ENCODE measurements at regions not wholly inside any gene's neighbourhood (a gene's known extent, or its start where the extent isn't known, plus 50 kb on each side); places are given as distances from the start of the nearest gene placed in this dataset.

DNA sequence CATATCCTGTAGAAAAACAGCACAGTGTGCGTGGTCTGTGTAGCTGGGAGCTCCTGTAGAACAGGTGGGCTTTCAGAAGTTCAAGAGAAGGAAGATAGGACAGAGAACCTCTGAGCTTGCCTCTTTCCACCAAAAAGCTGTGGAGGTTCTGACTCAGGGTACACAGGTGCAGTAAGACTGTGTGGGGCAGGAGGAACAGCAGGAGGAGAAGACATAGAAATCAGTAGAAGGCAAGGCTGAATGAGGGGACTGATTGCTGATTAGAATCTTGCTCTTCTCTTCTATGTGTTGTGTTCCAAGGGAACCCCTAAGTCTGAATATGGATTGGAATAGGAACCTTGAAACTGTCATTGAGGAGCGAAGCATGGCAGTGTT lies 122.7 kb downstream of the AKAP11 start:
- POLR2A ChIA-PET = no interaction called here

DNA sequence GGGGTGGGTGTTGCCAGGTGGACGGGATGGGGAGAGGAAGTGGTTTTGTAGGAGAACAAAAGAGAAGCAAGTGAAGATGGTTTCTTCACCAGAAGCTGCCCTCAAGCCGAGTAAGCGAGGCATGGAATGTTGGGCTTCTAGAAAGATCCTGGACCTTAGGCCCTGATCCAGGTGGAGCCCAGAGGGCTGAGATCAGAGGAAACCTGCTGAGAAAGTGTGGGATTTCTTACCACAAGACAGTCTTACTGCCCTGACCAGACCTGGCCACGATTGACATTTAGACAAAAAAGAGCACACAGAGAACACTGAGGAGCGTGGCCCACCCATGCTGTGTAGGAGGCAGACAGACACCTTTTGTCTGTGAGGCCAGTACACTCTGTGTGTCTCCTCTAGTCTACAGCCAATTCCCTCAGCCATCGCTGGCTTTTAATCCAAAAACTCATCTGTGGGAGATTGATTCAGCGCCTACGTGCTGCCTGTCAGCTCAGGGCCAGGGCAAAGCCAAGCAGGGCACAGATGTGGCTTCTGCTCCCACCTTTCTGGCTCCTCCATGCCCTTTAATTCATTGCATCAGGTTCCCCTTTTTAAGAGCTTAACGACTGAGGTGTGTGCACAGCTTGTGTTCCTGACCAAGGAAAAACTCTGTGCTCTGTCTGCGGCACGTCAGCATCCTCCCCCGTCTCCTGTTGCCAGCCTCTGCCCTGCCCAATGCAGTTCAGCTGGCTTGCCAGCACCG lies 123.3 kb downstream of the AKAP11 start:
- H2AFZ ChIP-seq (ENCODE audit: low read length) = no peak overlapping the region
- no TSS peak for BruUV-seq (replicated peaks)
- CTCF ChIA-PET (ENCODE audit: low intra/inter-chr PET ratio, low total read pairs) = no interaction called here

More for the DNA sequence above, 122.7 kb downstream of the AKAP11 start:
- Histone ChIP-seq H3K9me3 (ENCODE audit: low read length) (no peaks in the 10 kb centered on the region), H3K36me3 (replicated peaks in 1 of 2; ENCODE audit: control insufficient read depth in 1 of 2, insufficient read depth in 2 of 2, low read length in 2 of 2) (no peaks in the 10 kb centered on the region), H3K4me2 (ENCODE audit: low read depth, low read length) (no peak overlapping the region), H3K27me3 (ENCODE audit: control insufficient read depth in 1 of 2, insufficient read depth in 2 of 2, low read length in 2 of 2) (no peaks in the 10 kb centered on the region), H3K4me1 (ENCODE audit: insufficient read depth, low read length) (no peaks in the 10 kb centered on the region), H2AFZ (ENCODE audit: low read length) (no peak overlapping the region), H3K27ac (ENCODE audit: extremely low read length, insufficient read depth, low read length) (no peak overlapping the region), H3K9ac (ENCODE audit: insufficient read depth, low read depth, low read length) (no peak overlapping the region), H4K20me1 (ENCODE audit: insufficient read depth, low read length) (no peaks in the 10 kb centered on the region), H3K4me3 (replicated peaks in 1 of 3; ENCODE audit: insufficient read depth in 1 of 3, low read depth in 2 of 3, low read length in 3 of 3) (no peak overlapping the region), H3K79me2 (ENCODE audit: insufficient read depth, low read length) (no peaks in the 10 kb centered on the region)
- ATAC-seq (no peak), DNase-seq (ENCODE audit: low spot score) (no peak), FAIRE-seq (no peak)
- CTCF ChIA-PET (ENCODE audit: low intra/inter-chr PET ratio, low total read pairs) = no interaction called here
- no peak for TF ChIP-seq ZNF550 (CRISPR knock-in tag; IDR thresholded peaks at IDR 0.05; ENCODE audit: borderline replicate concordance)
- in situ Hi-C loops (cut with HindIII; ENCODE audit: extremely low pct_ligation_motif_present, low pct_unique_long_range_greater_than_20kb) (no loop called here), intact Hi-C loops (cut with micrococcal nuclease; ENCODE audit: unreplicated experiment) (no loop called here)
- no TSS peak for BruUV-seq (replicated peaks)
- 19% methylated on average over 2 of the region's 2 CpGs for WGBS (ENCODE audit: low lambda C conversion rate)

More for the DNA sequence above, 123.3 kb downstream of the AKAP11 start:
- Histone ChIP-seq H3K27ac (ENCODE audit: extremely low read length, insufficient read depth, low read length) (no peak overlapping the region), H3K4me2 (ENCODE audit: low read depth, low read length) (no peak overlapping the region), H3K4me1 (ENCODE audit: insufficient read depth, low read length) (no peaks in the 10 kb centered on the region), H3K36me3 (replicated peaks in 1 of 2; ENCODE audit: control insufficient read depth in 1 of 2, insufficient read depth in 2 of 2, low read length in 2 of 2) (no peaks in the 10 kb centered on the region), H4K20me1 (ENCODE audit: insufficient read depth, low read length) (no peaks in the 10 kb centered on the region), H3K9me3 (ENCODE audit: low read length) (no peaks in the 10 kb centered on the region), H3K27me3 (ENCODE audit: control insufficient read depth in 1 of 2, insufficient read depth in 2 of 2, low read length in 2 of 2) (no peaks in the 10 kb centered on the region), H3K4me3 (replicated peaks in 1 of 3; ENCODE audit: insufficient read depth in 1 of 3, low read depth in 2 of 3, low read length in 3 of 3) (no peak overlapping the region), H3K79me2 (ENCODE audit: insufficient read depth, low read length) (no peaks in the 10 kb centered on the region), H3K9ac (ENCODE audit: insufficient read depth, low read depth, low read length) (no peak overlapping the region)
- TF ChIP-seq ZNF546 (CRISPR knock-in tag; conservative IDR thresholded peaks at IDR 0.05) (no peak), HIVEP1 (CRISPR knock-in tag; IDR thresholded peaks at IDR 0.05) (no peak), BRD4 (CRISPR knock-in tag; IDR thresholded peaks at IDR 0.05) (no peak), ZNF550 (CRISPR knock-in tag; IDR thresholded peaks at IDR 0.05; ENCODE audit: borderline replicate concordance) (no peak), GATA4 (IDR thresholded peaks at IDR 0.05; ENCODE audit: borderline replicate concordance, low read depth) (no peak)
- DNase-seq (ENCODE audit: low spot score) (no peak), ATAC-seq (no peak), FAIRE-seq (no peak)
- POLR2A ChIA-PET = no interaction called here
- WGBS (ENCODE audit: low lambda C conversion rate) = 31% methylated on average over 12 of the region's 13 CpGs
- intact Hi-C loops (cut with micrococcal nuclease; ENCODE audit: unreplicated experiment) = no loop called here
- in situ Hi-C loops (cut with HindIII; ENCODE audit: extremely low pct_ligation_motif_present, low pct_unique_long_range_greater_than_20kb) = no loop called here

All from HepG2 (cell line).